ENCODE measurements at regions not wholly inside any gene's neighbourhood (a gene's known extent, or its start where the extent isn't known, plus 50 kb on each side); places are given as distances from the start of the nearest gene placed in this dataset.

- TF ChIP-seq, protein P1, sequence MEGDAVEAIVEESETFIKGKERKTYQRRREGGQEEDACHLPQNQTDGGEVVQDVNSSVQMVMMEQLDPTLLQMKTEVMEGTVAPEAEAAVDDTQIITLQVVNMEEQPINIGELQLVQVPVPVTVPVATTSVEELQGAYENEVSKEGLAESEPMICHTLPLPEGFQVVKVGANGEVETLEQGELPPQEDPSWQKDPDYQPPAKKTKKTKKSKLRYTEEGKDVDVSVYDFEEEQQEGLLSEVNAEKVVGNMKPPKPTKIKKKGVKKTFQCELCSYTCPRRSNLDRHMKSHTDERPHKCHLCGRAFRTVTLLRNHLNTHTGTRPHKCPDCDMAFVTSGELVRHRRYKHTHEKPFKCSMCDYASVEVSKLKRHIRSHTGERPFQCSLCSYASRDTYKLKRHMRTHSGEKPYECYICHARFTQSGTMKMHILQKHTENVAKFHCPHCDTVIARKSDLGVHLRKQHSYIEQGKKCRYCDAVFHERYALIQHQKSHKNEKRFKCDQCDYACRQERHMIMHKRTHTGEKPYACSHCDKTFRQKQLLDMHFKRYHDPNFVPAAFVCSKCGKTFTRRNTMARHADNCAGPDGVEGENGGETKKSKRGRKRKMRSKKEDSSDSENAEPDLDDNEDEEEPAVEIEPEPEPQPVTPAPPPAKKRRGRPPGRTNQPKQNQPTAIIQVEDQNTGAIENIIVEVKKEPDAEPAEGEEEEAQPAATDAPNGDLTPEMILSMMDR (IDR thresholded peaks at IDR 0.05) = no peak
These were observed 99.5 kb downstream of the KDM5D start for GRCh38 chrY:19644889-19645638.

DNA sequence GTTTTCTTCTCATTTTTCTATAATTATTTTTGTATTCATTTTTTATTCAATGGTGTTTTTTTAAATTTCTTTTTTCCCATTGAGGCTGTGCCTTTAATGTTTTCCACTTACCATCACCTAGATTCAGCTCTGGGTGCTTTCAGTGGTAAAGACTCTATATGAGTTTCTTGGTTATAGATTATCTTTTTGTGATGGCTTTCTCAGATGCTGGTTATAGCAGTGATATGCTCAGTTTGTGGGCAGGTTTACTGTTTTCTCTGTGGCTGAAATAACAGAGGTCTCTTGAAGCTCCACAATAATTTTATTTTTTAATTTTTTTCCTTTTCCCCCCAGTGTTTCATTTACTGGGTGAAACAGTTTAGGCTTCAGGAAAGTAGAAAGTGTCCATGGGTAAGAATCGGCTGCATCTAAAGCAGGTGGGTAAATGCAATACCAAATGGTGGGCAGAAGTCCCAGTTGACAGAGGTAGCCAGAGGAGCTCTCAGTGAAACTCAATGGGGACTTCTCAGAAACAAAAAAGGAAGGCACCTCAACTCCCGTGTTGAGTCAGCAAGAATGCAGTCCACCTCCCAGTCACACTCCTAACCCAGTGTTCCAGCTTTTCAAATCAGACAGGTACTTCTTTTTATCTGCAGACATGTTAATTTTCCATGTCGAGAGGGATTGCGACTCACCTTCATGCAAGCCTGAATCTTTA, 106.7 kb downstream of the KDM5D start:
- TF ChIP-seq, protein P1 (IDR thresholded peaks at IDR 0.05) = no peak

GRCh38 chrY:19628926-19629325, 115.6 kb downstream of the KDM5D start:
- TF ChIP-seq, protein P1 (IDR thresholded peaks at IDR 0.05) = no peak

DNA sequence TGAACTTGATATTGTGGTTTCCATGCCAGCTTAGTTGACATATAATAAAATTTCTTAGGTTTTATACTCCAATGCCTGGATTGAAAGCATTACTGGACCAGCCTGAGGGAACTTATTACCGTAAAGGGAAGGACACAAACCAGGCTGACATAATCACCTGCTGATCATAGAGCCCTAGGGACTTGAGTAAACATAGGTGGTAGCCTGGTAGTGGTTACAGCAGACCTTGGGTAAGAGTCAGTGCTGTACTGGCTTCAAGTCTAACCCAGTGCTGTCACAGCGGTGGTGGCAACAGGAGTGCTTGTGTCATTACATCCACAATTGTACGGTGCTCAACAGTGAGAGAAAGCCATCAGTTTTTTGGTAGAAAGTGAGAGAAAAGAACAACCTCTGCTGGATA, 122.1 kb downstream of the KDM5D start:
- TF ChIP-seq, protein P1 (IDR thresholded peaks at IDR 0.05) = no peak

DNA sequence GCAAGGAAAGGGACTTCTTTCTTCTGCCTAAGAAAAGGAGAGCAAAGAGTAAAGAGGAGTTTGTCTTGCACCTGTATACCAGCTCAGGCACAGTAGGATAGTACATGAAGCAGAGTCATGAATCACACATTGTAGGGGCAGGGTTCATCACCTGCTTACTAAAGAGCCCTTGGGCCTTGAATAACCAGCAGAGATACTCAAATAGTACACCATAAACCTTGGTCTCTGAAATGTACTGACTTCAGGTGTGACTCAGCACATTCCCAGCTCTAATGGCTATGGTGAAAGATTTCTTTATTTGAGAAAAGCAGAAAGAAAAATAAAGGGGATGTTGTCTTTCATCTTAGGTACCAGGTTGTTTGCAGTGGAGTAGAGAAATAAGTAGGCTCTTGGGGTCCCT, 122.8 kb downstream of the KDM5D start:
- TF ChIP-seq, protein P1 (IDR thresholded peaks at IDR 0.05) = no peak

DNA sequence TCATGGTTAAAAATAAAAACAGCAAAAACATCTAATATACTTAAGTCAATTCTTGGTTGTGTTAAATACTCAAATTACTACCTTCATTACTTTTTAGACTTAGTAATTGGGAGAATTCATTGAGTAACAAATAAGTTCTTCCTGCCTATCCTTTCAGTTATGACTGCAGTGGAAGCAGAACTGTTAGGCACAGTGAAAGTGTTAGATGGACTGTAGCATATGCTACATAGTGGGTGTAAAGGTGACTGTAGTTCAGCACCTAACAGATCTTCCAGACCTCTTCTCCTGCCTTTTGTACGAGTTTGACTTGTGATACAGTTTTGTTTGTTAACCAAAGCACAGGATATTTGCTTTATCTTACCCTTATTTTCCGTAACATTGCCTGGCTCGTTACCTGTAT, 143.4 kb downstream of the KDM5D start:
- TF ChIP-seq, protein P1 (IDR thresholded peaks at IDR 0.05) = no peak

DNA sequence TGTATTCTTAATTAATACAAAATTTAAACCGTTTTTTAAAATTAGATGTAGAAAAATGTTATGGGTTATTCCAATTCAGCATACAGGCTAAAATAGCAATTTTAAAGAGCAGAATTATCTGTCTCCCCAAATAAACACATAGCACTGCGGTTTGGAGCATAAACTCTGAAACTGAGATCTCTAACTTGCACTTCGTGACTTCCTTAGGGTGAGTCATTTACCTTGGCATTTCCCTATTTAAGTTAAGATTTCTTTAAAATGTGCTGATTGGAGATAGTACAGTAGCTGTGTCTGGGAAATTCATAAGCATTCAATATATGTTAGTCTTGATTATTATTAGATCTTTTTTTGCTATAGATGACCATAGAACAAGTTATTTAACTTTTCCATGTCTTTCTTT, 143.8 kb downstream of the KDM5D start:
- TF ChIP-seq, protein P1 (IDR thresholded peaks at IDR 0.05) = no peak
